ENCODE measurements at regions not wholly inside any gene's neighbourhood (a gene's known extent, or its start where the extent isn't known, plus 50 kb on each side); places are given as distances from the start of the nearest gene placed in this dataset.

DNA sequence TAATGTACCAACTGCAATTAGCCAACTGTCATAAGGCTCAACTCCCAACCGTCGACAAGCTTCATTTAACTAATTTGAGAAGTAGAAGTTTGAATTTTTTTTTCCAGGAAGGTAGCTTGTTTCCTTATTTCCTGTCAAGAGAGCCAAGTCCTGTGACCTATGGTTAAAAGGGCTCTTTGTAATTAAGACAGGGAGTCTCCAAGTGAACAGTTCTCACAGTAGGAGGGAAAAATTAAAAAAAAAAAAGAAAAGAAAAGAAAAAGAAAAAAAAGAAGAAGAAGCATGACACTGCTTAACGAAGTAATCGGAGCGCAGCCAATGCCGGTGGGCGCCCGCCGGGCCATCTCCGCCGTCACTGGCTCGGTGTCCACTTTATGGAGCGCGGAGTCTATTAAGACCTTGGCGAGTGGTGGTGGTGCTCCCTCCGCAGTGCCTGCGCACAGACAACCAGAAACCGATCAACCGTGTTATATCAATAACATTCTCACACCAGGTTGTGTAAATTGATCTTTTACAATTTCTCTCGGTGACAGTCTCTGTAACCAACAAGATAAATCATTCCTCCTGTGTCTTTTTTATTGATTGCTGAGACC, 197.2 kb upstream of the POU3F3 start:
- no peak for DNase-seq

DNA sequence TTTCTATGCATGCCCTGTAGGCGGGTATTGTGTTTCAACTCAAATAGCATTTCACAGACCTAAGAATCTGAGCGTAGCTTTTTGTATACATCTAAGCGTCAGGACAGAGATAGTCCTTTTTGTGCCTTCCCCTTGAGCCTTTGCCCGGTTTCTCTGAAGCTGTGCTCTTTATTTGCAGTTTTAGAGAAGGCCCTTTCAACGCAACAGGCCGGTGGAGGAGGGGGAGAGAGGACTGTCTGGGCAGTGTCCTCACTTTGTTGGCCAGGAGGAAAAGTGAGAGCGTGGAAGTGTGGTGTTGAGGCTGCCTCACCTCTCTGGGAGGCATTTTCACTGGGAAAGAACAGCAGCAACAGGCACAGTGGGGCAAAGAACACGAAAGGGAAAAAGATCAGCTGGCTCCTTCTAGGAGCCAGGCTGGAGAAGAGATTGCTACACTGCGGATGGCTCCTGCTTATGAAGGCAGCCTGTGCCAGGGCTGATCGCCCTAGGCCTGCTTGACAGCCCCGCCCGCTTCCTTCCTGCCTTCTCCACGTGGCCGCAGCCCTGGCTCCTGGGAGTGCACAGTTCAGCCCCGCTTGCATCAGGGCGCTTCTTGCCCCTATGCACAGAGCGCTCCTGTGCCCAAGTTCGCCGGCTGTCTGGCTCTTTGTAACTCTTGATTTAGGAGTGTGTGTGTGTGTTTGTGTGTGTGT, 195.6 kb upstream of the POU3F3 start:
- DNase-seq, result no peak

DNA sequence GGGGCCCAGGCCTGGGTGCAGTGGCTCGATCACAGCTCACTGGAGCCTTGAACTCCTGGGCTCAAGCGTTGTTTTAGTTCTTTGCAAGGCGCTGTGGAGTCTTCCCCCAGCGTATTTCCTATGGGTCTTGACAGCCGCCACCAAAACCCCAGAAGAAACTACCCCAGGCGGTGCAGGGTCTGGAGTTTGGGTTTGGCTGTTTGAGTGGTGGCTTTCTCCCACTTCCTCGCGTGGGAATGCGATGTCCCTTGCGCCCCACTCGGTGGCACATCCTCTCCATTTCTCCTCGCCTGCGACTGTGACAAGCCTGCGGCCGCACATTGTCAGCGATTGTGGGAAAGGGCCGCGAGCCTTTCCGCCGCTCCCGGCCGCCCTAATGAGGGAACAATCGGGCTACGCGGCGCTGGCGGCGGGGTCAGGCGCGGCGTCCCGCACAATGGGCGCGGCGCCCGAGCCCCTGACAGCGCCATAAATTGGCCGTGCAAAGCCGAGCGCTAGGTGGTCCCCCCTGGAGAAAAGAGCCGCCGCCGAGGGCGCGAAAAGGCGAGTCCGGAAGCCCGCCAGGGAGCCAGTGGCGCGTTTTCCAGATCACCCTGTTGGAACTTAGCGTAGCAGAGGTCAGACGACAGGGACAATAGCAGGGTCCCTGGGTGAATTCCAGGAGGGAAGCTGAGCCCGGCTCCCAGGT, 194.9 kb upstream of the POU3F3 start:
- no peak for DNase-seq

DNA sequence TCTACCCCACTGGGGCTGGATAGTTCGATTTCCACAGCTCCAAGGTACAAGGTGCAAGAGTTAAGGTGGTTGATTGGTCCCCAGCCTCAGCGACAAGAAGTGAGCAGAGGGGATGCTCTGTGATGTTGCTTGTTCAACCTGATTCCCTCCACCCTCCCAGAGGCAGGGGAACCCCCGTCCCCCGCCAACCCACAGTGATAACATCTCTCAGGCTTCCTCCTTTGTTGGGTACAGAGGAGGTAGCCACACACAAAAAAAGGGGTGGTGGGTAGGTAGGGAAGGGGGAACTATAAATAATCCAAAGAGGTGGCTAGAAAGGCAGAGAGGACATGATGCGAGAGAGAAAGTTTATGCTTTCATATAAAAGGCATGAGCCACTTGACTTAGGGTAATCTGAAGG, 192.9 kb upstream of the POU3F3 start:
- no peak for DNase-seq

DNA sequence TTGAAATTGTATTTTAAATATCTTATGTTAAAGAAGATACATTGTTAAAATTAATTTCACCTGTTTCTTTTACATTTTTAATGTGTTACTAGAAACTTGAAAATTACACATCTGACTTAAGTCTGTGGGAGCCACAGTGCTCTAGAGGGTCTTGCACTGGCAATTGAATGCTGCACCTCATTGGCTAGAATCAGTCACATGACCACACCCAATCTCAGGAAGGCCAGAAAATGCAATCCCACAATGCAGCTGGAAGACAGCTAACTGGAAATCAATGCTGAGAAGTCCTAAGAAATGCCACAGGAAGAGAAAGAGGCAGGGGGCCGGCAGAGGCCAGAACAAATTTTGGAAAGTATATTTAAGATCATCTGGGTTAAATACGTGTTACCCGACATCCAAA, 189.2 kb upstream of the POU3F3 start:
- no peak for DNase-seq

DNA sequence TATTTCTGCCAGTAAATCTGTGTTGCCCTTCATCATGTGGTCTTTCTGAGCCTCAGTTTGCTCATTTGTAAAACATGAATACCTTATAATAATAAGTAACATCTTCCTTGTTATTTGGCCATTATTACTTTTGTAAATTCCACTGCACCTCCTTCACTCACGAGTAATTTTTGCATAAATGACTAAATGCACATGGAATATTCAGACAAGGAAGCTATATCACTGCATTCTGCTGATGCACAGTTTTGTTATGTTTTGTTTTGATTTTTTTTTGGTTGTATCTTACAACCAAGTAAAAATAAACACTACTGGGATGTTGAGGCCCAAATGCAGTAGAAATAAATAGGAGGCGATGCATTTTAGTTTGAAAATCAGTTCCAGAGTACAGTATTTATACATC, 185.3 kb upstream of the POU3F3 start:
- DNase-seq, result no peak

DNA sequence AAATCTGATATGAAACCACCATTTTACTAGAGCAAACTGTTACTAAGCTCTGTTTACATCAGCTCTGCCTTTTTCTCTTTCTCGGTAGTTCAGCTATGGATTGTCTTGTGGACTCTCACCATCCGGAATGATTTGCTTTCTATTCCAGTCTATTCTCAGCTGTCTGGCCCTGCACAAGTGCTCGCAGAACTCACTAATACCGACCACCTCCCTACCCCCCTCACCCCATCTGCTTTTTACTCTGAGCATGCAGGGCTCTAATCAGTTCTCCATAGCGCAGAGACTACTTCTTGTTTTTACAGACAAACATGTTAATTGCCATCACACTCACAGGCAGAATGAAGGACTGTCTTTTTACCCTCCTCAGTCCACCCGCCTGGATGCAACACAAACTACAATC, 180.7 kb upstream of the POU3F3 start:
- DNase-seq, result no peak

DNA sequence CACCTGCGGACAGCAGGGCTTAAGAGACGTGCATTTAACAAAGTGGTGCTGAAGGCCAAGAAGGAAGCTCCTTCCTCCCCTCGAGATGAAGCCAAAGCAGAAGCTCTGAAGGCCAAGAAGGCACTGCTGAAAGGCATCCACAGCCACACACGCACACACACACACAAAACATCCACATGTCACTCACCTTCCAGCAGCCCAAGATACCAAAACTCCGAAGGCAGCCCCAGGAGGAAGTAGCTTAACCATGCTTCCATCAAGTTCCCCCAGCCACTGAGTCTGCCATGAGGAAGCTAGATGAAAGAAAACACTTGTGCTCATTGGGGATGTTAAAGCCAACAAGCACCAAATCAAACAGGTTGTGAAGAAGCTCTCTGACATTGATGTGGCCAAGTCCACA, 175.7 kb upstream of the POU3F3 start:
- no peak for DNase-seq

DNA sequence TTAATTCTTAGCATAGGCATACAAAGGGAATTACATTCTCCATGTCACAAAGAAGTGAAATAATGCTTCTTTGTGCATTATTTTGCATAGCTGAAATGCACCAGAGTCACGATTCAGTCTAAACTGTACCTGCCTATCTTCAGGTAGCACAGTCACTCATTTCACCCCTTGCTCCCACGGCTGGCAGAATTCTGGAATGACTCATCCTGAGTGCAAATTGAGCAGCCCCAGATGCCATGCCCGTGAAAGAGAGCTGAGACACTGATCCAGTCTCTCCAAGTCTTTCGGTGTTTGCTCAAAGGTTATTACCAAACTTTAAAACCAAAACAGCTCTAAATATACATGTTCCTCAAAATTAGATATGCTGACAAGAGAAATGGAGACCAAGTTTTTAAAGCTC, 168.3 kb upstream of the POU3F3 start:
- DNase-seq, result no peak

DNA sequence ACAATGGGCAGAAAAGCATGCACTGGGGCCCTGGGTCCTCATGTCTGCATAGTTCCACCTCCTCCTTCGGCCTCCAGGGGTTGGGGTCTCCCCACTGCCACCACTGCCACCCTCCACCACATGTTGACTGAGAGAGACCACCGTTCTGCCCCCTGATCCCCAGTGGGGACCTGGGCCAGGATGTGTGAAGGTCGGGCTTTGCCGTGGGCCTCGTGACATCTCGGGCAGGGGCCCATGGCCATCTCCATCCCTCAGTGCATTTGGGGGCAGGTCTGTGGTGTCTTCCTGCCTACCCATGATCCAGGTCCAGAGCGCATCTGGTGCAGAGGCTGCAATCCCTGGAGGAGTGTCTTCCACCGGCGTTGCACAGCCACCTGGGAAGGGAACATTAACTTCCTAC, 166.8 kb upstream of the POU3F3 start:
- no peak for DNase-seq

DNA sequence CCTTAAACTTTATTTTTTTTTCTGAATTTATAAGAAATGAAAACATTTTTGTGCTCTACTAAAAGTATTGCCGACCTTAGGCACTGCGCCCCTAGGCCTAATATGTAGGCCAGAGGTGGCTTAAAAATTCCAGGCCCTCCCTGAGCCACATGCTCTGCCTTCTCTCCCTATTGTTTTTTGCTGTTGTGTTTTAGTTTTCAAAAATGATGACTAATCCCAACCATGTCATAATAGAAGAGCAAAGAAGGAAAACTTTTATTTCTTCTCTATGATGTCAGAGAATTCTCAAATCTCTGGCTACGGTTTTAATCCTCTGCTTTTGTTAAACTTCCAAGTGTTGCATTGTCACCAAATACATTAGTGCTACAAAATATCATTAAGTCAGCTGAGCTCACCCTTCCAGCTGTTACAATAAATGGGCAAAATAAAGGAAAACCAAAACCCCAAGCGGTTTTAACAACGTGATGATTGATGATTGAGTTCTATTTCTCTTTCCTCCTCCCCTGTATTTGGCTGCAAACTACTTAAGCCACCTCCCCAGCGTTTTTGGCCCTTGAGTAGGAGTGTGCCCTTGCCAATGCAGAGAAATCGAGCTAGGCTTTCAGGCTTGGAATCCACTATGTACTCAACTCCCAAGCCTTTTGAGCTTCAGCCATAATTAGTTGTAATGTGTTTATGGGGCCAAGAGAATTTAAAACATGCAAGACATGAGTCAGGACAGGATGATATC, 163.5 kb upstream of the POU3F3 start:
- DNase-seq, result no peak

DNA sequence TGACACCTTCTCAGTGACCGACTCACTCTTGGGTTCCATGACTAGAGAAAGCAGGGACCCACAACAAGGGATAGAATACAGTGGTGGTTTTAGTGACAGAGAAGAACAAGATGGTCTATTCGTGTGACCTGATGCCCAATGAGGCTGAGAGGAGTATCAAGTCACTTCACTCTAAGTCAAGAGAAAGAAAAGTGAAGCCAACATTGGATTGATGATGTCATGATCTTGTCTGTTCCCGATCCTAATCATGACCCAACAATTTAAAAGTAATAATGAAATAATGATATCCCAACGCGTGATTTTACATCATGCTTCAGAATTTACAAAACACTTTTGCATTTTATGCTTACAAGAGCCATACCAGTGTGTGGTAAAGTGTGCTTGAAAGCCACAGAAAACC, 155.6 kb upstream of the POU3F3 start:
- no peak for DNase-seq

DNA sequence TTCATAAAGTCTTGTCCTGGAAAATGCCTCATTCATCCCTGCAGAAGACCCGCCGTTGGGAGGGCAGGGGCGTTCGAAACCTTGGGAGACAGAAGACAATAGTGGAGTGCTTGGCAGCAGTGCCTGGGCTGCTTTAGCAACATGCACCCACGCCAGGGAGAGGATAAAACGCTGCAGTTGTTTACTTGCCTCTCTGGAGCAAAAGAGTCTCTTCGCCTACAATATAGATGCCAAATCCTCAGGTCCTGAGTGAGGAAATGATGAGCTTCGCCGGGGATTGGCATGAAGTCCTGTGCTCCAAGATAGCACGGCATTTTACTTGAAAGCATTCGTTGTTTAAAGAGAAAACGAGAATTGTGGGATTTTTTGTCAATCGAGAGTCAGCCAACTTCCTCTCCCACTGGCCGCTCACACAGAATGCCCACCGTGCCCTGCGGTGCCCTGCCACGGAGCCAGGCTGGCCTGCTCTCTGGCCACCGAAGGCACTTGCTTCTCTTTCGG, 152.5 kb upstream of the POU3F3 start:
- peak; percentile 26 for DNase-seq

DNA sequence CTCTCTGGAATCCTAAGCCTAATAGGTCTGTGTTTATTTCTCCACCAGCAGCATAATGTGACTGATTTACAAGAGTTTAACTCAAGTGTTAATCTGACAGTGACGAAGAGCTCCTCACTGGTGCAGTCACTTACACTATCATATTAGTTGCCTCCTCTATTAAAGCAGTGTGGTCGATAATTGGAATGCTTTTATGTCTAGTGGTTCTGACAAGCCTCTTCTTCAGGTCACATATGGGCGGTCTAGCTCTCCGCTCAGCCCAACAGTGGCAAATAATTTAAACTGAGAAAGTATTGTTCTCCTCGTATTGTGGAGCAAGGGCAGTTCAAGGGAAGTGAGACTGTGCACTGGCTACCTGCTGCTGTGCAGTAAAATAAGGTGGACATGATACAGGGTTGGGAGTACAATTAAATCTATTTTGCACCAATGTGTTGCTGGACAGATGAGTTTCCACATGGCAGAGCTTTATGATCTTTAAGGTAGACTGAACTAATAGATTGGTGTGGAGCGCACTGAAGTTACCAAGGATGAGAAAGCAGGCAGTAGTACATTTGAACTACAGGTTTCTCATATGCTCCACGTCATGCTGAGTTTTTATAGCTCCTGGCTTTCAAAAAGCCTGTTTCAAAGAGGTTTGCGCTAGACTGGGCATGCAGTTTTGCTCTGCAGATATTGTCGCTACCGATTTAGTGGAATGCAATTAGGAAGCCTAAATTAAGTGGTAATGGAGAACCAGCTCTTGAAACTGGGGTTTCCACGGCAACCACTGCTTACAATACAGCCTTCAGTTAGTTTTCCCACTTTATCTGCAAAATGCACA, 151.7 kb upstream of the POU3F3 start:
- peak; percentile 75 for DNase-seq

DNA sequence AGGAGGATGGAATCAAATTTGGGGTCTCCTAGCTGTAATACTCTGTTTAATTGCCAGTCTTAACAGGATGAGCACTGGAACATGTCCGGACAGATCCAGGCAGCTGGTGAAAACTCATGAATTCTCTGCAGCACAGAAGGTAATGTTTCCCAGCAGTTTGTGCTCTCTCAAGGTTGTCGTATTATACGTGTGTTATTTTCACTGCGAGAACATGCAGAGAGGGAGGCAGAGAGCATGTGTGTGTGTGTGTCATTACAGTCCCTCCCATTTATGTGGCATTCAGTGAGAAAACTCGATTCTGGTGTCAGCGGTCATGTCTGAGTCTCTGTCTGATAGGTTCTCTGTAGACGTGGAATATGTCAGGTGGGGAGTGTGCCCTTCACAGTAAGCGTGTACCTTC, 150.2 kb upstream of the POU3F3 start:
- DNase-seq, result peak; percentile 79

DNA sequence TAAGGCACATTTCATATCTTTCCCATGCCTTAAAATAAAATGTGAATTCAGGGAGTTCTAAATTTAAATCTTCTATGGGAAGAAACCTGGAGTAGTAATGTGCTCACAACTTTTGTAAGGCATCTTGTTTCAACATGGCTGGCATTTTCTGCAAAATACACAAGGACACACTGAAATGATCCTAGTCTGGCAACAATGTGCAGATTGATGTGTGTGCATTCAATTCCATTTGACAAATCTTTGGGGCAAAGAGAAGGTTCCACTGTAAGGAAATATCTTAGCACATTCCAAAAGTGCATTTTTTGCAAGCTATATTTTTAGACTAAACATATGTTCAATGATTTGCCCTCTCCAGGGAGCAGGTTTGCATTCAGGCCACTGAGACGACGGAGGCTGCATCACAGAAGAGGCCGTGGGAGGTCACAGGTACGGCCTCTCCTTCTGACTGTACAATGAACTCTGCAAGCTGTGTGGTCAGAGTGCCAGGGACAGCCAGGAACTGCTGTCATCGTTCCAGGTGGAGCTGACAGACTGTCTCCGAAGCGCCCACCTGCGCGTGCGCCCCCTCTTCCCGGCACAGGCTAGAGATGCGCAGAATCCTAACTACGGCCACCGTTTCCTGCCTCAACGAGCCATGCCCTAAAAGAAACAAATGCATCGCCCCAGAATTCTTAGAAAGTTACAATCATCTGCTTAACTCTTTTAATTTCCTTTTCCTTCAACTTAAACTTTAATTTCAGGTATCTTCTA, 149.2 kb upstream of the POU3F3 start:
- DNase-seq, result peak; percentile 37

DNA sequence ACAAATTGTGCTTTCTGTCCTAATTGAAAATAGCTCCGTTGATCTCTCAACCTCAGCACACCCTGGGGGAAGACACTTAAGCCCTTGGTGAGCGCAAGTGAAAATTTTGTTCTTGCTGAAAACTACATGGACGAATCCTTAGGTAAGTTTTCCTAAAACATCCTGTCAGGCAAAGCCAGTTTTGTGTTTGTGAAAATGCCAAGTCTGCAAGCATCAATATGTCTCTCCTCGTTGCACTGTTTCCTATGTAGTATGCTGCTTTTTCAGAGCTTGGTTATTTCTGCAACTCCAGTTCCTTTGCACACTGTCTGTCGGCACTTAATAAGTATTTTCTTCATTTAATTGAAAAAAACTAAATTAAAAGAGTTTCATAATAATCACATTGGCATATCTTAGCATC, 146.9 kb upstream of the POU3F3 start:
- DNase-seq, result no peak

DNA sequence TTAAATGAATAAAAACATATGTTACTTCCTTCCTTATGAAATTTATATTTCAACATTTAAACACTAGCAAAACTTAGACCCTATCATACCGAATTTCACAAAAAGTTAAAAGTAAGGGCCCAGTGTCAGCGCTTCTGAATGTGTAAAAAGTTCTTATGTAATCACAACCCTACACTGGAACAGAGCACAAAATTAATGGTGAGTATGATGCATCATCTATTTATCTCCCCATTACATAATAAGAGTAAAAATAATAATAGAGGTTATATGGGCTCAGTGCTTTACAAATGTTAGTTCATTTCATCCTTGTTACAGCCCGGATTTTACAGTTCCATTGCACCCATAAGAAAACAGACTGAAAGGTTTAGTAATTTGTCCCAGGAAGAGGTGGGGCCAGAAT, 144.9 kb upstream of the POU3F3 start:
- no peak for DNase-seq

DNA sequence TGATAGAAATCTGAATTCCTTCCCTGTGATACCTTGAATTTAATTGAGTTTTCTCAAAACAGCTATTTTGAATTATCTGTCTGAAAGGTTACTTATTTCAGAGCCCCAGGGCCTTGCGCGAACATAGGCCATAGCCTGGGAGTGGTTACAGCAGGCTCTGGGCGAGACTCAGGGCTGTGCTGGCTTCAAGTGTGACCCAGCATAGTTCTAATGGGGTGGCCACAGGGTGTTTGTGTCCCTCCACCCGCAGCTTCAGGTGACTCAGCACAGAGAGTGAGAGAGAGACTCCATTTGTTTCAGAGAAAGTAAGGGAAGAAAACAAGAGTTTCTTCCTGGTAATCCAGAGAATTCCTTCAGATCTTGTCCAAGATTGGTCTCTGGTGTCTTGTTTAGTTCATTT, 137.9 kb upstream of the POU3F3 start:
- no peak for DNase-seq

DNA sequence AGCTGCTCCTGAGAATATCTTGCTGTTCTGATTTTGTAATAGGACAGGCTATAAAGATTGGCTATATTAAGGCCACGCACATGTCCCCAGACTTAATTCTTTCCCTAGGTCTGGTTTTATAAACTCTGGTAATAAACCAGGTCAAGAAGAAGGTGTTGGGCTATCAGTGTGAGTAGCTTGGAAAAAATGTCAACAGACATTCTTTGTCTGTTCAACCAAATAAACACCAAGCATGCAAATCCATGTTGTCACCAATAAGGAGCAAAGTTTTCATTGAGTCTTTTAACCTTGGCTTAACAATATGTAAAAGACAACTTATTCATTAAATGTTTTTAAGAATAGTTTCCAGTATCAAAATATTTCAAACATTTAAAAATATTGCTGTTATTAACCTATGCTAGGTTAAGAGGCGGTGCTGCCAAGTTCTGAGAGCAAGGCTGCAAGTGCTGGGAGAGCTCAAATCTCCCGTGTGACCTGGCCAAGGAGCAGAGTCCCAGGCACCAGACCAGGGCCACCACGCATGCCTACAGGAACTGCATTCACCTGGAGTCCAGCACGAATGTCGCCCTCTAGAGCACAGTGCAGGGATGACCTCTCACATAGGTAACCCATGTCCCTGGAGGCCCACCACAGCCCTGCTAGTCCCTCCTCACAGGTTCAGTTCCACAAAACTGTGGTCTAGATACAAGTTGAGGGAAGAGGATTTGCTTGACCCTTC, 120.5 kb upstream of the POU3F3 start:
- no peak for DNase-seq

DNA sequence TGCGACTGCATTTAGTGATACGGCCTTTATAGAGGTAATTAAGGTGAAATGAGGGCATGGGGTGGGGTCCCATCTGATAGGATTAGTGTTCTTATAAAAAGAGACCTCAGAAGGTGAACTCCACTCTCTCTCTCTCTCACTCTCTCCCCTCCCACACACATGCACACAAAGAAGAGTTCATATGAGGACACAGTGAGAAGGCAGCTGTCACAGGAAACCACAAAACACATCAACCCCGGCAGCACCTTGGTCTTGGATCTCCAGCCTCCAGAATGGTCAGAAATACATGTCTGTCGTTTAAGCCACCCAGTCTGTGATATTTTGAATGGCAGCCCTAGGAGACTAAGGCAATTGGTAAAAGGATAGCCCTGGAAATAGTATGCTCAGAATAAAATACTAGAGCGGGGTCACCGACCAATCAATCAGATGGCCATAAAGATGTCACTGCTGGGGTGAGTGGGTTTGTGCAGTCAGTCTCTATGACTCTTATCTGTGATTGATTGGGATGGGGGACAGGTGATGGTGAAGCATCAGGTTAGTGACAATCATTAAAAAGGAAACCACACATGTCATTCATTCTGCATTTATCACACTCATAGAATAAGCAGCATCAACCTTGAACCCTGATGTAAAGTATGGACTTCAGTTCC, 118.9 kb upstream of the POU3F3 start:
- no peak for DNase-seq

Data from NCI-H345 (cell line).